ENCODE measurements at regions not wholly inside any gene's neighbourhood (a gene's known extent, or its start where the extent isn't known, plus 50 kb on each side); places are given as distances from the start of the nearest gene placed in this dataset.

DNA sequence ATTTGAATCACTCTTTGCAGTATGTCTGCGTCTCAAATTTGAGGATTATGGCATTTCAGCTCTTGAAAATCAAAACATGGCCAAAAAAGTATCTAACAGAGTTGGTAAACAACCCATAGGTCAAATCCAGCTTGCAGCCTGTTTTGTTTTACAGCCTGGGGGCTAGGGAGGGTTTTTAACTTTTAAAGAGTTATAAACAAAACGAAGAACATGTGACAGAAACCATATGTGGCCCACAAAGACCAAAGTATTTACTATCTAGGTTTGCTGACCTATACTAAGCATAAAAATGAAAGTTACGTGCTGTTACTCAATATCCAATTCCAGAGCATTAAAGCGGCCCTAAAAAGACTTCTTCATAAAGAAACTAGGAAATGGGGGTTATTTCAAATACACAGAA, 55.5 kb upstream of the STARD3NL start:
- no peak overlapping the region for H3K27ac ChIP-seq (ENCODE audit: low read depth, low read length)
- H3K36me3 ChIP-seq (ENCODE audit: control insufficient read depth, insufficient read depth, low read length), result no peaks in the 10 kb centered on the region
- H3K4me3 ChIP-seq (ENCODE audit: low read depth, low read length), result no peak overlapping the region
- no peaks in the 10 kb centered on the region for H3K9me3 ChIP-seq (ENCODE audit: control insufficient read depth, insufficient read depth, low read length)
- no peak for DNase-seq (ENCODE audit: low read depth in 4 of 6, low spot score in 6 of 6)
- no peaks in the 10 kb centered on the region for H3K27me3 ChIP-seq (ENCODE audit: control insufficient read depth, insufficient read depth, low read length)
- H3K4me1 ChIP-seq (ENCODE audit: control insufficient read depth, insufficient read depth, low read length), result no peaks in the 10 kb centered on the region
- no CpG with 5 or more reads among the region's 4 CpGs for WGBS (ENCODE audit: insufficient coverage)

DNA sequence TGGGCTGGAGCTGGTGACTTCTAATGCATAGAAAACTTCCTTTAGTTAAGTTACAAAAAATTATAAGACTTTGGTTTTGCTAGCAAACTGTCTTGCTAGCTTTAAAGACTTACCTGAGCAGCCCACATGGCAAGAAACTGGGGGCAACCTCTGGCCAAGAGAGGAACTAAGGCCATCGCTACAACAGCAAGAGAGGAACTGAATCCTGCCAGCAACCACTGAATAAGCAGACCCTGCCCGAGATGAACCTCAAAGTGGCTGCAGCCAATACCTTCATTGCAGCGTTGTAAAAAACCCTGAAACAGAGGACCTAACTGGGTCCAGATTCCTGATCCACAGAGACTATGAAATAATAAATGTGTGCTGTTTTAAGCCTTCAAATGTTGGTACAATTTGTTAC, 54.6 kb upstream of the STARD3NL start:
- WGBS (ENCODE audit: insufficient coverage), result 100% methylated on average over 1 of the region's 3 CpGs

DNA sequence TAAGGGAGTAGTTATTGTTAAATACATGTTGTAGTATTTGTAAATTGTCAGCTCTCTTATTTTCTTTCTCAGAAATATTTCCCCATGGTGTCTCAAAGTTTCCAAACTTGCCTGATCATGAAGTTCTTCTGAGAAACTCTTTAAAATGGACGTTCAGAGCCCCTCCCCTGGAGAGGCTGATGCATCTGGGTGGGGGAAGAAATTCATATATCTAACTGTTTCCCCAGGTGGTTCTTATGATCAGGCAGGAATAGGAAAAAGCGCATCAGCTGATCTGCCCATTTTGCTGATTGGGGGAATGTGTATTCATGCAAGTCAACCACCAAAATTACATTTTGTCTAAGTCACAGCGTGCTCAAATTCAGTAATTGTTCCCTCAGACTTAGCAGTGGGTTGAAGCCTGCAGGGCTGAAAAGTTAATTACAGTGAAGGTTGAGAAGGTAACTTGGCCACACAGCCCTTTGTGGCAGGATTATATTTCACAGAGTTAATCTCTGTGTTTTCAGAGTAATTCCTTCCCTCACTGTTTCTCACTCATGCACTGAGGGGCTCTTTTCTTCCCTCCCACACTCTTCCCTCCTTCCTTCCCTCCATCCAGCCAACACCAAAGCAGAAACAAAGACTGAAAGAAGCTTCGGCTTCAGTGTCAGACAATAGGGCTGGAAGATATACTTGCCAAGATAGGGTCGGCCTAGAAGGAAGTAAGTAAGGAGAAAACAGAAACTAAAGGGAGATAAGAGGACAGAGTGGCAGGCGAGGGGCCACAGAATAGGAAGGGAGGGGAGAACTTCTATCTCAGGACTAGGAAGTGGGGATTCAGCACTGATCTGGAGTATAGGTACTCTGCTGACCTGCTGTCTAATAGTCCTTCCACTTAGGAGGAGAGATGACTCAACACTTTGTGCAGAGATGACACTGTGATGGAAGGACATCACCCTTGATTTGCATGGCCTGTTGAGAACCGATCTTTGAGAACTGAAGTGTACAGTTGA, 50.5 kb upstream of the STARD3NL start:
- Histone ChIP-seq H3K9me3 (ENCODE audit: control insufficient read depth, insufficient read depth, low read length) (no peaks in the 10 kb centered on the region), H3K4me3 (ENCODE audit: low read depth, low read length) (no peak overlapping the region), H3K27ac (ENCODE audit: low read depth, low read length) (no peak overlapping the region), H3K36me3 (ENCODE audit: control insufficient read depth, insufficient read depth, low read length) (no peaks in the 10 kb centered on the region), H3K4me1 (ENCODE audit: control insufficient read depth, insufficient read depth, low read length) (no peaks in the 10 kb centered on the region), H3K27me3 (ENCODE audit: control insufficient read depth, insufficient read depth, low read length) (no peaks in the 10 kb centered on the region)
- 93% methylated on average over 3 of the region's 7 CpGs for WGBS (ENCODE audit: insufficient coverage)
- DNase-seq (ENCODE audit: low read depth in 4 of 6, low spot score in 6 of 6), result no peak

More for the DNA sequence above, 54.6 kb upstream of the STARD3NL start:
- H3K4me3 ChIP-seq (ENCODE audit: low read depth, low read length), result no peak overlapping the region
- no peak for DNase-seq (ENCODE audit: low read depth in 4 of 6, low spot score in 6 of 6)
- H3K27me3 ChIP-seq (ENCODE audit: control insufficient read depth, insufficient read depth, low read length), result no peaks in the 10 kb centered on the region
- no peak overlapping the region for H3K27ac ChIP-seq (ENCODE audit: low read depth, low read length)
- H3K4me1 ChIP-seq (ENCODE audit: control insufficient read depth, insufficient read depth, low read length), result no peaks in the 10 kb centered on the region
- no peaks in the 10 kb centered on the region for H3K36me3 ChIP-seq (ENCODE audit: control insufficient read depth, insufficient read depth, low read length)
- no peaks in the 10 kb centered on the region for H3K9me3 ChIP-seq (ENCODE audit: control insufficient read depth, insufficient read depth, low read length)

Measured in spinal cord (tissue), 9 donors.